ENCODE measurements at regions not wholly inside any gene's neighbourhood (a gene's known extent, or its start where the extent isn't known, plus 50 kb on each side); places are given as distances from the start of the nearest gene placed in this dataset.

GRCh38 chr6:138645976-138646640, 127.5 kb upstream of the CCDC28A start:
- no peak overlapping the region for H3K27ac Mint-ChIP-seq
- H3K36me3 Mint-ChIP-seq (ENCODE audit: low read depth) = no peaks in the 10 kb centered on the region
- intact Hi-C loops (cut with micrococcal nuclease) = no loop called here
- CTCF ChIA-PET = no interaction called here
- DNase-seq (no peak), ATAC-seq (ENCODE audit: low read depth) (no peak)
- TF ChIP-seq, protein P1, sequence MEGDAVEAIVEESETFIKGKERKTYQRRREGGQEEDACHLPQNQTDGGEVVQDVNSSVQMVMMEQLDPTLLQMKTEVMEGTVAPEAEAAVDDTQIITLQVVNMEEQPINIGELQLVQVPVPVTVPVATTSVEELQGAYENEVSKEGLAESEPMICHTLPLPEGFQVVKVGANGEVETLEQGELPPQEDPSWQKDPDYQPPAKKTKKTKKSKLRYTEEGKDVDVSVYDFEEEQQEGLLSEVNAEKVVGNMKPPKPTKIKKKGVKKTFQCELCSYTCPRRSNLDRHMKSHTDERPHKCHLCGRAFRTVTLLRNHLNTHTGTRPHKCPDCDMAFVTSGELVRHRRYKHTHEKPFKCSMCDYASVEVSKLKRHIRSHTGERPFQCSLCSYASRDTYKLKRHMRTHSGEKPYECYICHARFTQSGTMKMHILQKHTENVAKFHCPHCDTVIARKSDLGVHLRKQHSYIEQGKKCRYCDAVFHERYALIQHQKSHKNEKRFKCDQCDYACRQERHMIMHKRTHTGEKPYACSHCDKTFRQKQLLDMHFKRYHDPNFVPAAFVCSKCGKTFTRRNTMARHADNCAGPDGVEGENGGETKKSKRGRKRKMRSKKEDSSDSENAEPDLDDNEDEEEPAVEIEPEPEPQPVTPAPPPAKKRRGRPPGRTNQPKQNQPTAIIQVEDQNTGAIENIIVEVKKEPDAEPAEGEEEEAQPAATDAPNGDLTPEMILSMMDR (IDR thresholded peaks at IDR 0.05) = no peak
- POLR2A ChIA-PET = no interaction called here
- H3K27me3 Mint-ChIP-seq = no peaks in the 10 kb centered on the region
- H3K9me3 Mint-ChIP-seq = no peaks in the 10 kb centered on the region
- no peak overlapping the region for H3K4me3 Mint-ChIP-seq
- no peaks in the 10 kb centered on the region for H3K4me1 Mint-ChIP-seq

- TF ChIP-seq, protein P1 (IDR thresholded peaks at IDR 0.05) = no peak
- Mint-ChIP-seq H3K9me3 (no peaks in the 10 kb centered on the region), H3K4me1 (no peaks in the 10 kb centered on the region), H3K36me3 (ENCODE audit: low read depth) (no peaks in the 10 kb centered on the region), H3K27ac (no peak overlapping the region), H3K27me3 (no peaks in the 10 kb centered on the region), H3K4me3 (no peak overlapping the region)
- POLR2A ChIA-PET = no interaction called here
- intact Hi-C loops (cut with micrococcal nuclease) = no loop called here
- DNase-seq (no peak), ATAC-seq (ENCODE audit: low read depth) (no peak)
- CTCF ChIA-PET = no interaction called here
Observed at GRCh38 chr6:138647006-138647405, 126.6 kb upstream of the CCDC28A start.

- DNase-seq (no peak), ATAC-seq (ENCODE audit: low read depth) (no peak)
- no peaks in the 10 kb centered on the region for H3K4me1 Mint-ChIP-seq
- TF ChIP-seq, protein P1 (IDR thresholded peaks at IDR 0.05) = no peak
- H3K9me3 Mint-ChIP-seq = no peaks in the 10 kb centered on the region
- no peaks in the 10 kb centered on the region for H3K36me3 Mint-ChIP-seq (ENCODE audit: low read depth)
- ChIA-PET POLR2A (no interaction called here), CTCF (no interaction called here)
- no peak overlapping the region for H3K27ac Mint-ChIP-seq
- H3K4me3 Mint-ChIP-seq = no peak overlapping the region
- no peaks in the 10 kb centered on the region for H3K27me3 Mint-ChIP-seq
- intact Hi-C loops (cut with micrococcal nuclease) = no loop called here
Observed at GRCh38 chr6:138648127-138648526, 125.4 kb upstream of the CCDC28A start.

DNA sequence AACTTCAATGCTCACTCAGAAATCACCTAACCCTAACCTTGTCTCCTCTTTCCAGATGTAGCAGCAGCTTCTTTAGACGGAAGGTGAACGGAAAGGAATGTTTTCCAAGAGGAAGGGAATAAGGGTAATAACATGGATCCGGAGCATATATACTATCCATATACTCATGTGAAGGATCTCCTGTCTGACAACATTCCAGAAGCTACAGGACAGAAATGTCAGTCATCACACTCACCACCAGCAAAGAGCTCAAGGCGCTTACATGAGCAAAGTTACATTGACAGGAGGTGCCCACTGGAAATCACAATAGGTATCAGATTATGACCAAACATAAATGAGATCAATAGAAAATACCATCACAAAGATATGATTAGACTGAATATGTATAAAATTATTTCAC, 122.1 kb upstream of the CCDC28A start:
- no peak overlapping the region for H3K4me3 Mint-ChIP-seq
- intact Hi-C loops (cut with micrococcal nuclease) = no loop called here
- DNase-seq (no peak), ATAC-seq (ENCODE audit: low read depth) (no peak)
- H3K4me1 Mint-ChIP-seq = no peaks in the 10 kb centered on the region
- peaks cover 4% of the 10 kb centered on the region for H3K27me3 Mint-ChIP-seq
- TF ChIP-seq, protein P1 (IDR thresholded peaks at IDR 0.05) = no peak
- no peaks in the 10 kb centered on the region for H3K9me3 Mint-ChIP-seq
- CTCF ChIA-PET = no interaction called here
- no peak overlapping the region for H3K27ac Mint-ChIP-seq
- POLR2A ChIA-PET = no interaction called here
- H3K36me3 Mint-ChIP-seq (ENCODE audit: low read depth) = no peaks in the 10 kb centered on the region

DNA sequence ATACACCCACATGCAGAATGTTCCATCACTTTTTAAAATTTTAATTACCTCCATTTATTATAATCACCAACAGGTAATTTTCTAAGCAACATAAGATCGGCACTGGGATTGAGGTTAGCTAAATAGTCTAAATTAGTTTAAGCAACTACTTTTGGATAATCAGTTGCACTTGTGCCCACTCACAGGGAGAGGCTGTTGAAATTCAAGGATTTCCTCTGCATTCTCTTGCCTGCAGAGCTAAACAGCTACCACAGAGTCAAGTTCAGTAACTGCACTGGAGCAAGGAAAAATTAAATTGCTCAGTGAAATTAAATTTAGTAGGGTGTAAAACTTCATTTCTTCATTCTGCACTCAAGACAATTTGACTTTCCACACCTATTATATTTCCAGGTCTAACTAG, 120.7 kb upstream of the CCDC28A start:
- TF ChIP-seq, protein P1 (IDR thresholded peaks at IDR 0.05) = no peak
- intact Hi-C loops (cut with micrococcal nuclease) = no loop called here
- no peaks in the 10 kb centered on the region for H3K9me3 Mint-ChIP-seq

More for the DNA sequence above, 120.7 kb upstream of the CCDC28A start:
- Mint-ChIP-seq H3K4me1 (no peaks in the 10 kb centered on the region), H3K36me3 (ENCODE audit: low read depth) (no peaks in the 10 kb centered on the region), H3K4me3 (no peak overlapping the region), H3K27me3 (peaks cover 4% of the 10 kb centered on the region), H3K27ac (no peak overlapping the region)
- ChIA-PET CTCF (no interaction called here), POLR2A (no interaction called here)
- no peak for DNase-seq
- no peak for ATAC-seq (ENCODE audit: low read depth)

All from activated B cell treated with CpG ODN at 0.5 μM for 24 hours (primary cell).